Transverse colon (tissue), 4 donors: ENCODE measurements at regions not wholly inside any gene's neighbourhood (a gene's known extent, or its start where the extent isn't known, plus 50 kb on each side); places are given as distances from the start of the nearest gene placed in this dataset.

Source experiments
- DNase-seq: peaks from one replicate; pipeline ENCODE4 v3.0.0-alpha.2; 2019
- H3K27ac ChIP-seq, 4 donors: fragments of 200-600 bp; sonication (generic); 2 replicates each; pipeline ENCODE4 v1.5.1; 2016 to 2018; ENCODE audit warnings: inconsistent platforms in 4 of 4
- H3K27me3 ChIP-seq: fragments of 200-600 bp; sonication (generic); 2 replicates; pipeline ENCODE4 v1.5.1; 2017; ENCODE audit warnings: inconsistent platforms
- H3K36me3 ChIP-seq, 4 donors: fragments of 200-600 bp; sonication (generic); 2 replicates each; pipeline ENCODE4 v1.5.1; 2017 to 2019; ENCODE audit warnings: inconsistent platforms in 4 of 4
- H3K4me1 ChIP-seq, 4 donors: fragments of 200-600 bp; sonication (generic); 2 replicates each; pipeline ENCODE4 v1.5.1; 2017 to 2020; ENCODE audit warnings: inconsistent platforms in 4 of 4
- H3K4me3 ChIP-seq, 4 donors: fragments of 200-600 bp; sonication (generic); 1 replicate in 1 of 4; 2 replicates in 3 of 4; pipeline versions ENCODE4 v1.5.1 to v1.6.1; 2017 to 2019; ENCODE audit warnings: inconsistent platforms in 4 of 4
- H3K9me3 ChIP-seq, 2 donors: fragments of 200-600 bp; sonication (generic); 2 replicates each; pipeline ENCODE4 v1.5.1; 2017 to 2019; ENCODE audit warnings: inconsistent platforms in 2 of 2
- CTCF ChIP-seq, 5 experiments: fragments of 200-600 bp in 3 of 5; fragments of 450-650 bp in 2 of 5; sonication (generic) in 3 of 5; IDR thresholded peaks; 1 replicate in 2 of 5; 2 replicates in 3 of 5; pipeline ENCODE4 v1.5.1; 2016 to 2017; ENCODE audit warnings: antibody characterized with exemption in 5 of 5, inconsistent platforms in 3 of 5, mild to moderate bottlenecking in 2 of 5, moderate library complexity in 1 of 5
- EP300 ChIP-seq: sonication (generic); formaldehyde crosslinking; IDR thresholded peaks from one replicate; pipeline ENCODE4 v1.6.1; 2017; ENCODE audit warnings: antibody characterized with exemption, low read depth
- POLR2A ChIP-seq: fragments of 450-650 bp; IDR thresholded peaks from one replicate; pipeline ENCODE4 v1.6.1; 2016; ENCODE audit warnings: antibody characterized with exemption, mild to moderate bottlenecking, moderate library complexity
- POLR2AphosphoS5 ChIP-seq, 3 donors: sonication (generic); formaldehyde crosslinking; IDR thresholded peaks; one replicate each; pipeline ENCODE4 v1.6.1; 2016; ENCODE audit warnings: antibody characterized with exemption in 3 of 3
- WGBS, 2 donors: methylation state at CpG; one replicate each; pipeline ENCODE4 v1.1.5; 2018; ENCODE audit warnings: low coverage in 1 of 2; 5-methylcytosine and 5-hydroxymethylcytosine counted together
- in situ Hi-C, 4 donors: fragments of 200-750 bp; cut with MboI; loops; one replicate each; pipeline versions ENCODE4 v1.15.0 to v1.15.1; 2017; ENCODE audit warnings: low sequenced_read_pairs in 3 of 4, low pct_ligation_motif_present in 1 of 4, low pct_unique_long_range_greater_than_20kb in 1 of 4
- intact Hi-C: fragments of 100-400 bp; cut with DNase I; formaldehyde crosslinking; loops from one replicate; pipeline ENCODE4 v1.15.1; 2023; ENCODE audit warnings: low total_unique reads

GRCh38 chr6:22221630-22222029, 75.2 kb downstream of the PRL start:
- H3K4me1 ChIP-seq: no peaks in the 10 kb centered on the region
- H3K4me3 ChIP-seq: no peak overlapping the region
- in situ Hi-C loops (no loop called here), intact Hi-C loops (no loop called here)
- H3K27ac ChIP-seq: no peak overlapping the region
- TF ChIP-seq CTCF (IDR thresholded peaks at IDR 0.05) (no peak), POLR2A (no peak), EP300 (no peak), POLR2AphosphoS5 (IDR thresholded peaks at IDR 0.05) (no peak)
- H3K9me3 ChIP-seq: no peaks in the 10 kb centered on the region
- WGBS, 2 donors: 74 to 93% methylated on average over 3 of the region's 3 CpGs
- H3K36me3 ChIP-seq: no peaks in the 10 kb centered on the region
- H3K27me3 ChIP-seq: no peaks in the 10 kb centered on the region
- DNase-seq: no peak

DNA sequence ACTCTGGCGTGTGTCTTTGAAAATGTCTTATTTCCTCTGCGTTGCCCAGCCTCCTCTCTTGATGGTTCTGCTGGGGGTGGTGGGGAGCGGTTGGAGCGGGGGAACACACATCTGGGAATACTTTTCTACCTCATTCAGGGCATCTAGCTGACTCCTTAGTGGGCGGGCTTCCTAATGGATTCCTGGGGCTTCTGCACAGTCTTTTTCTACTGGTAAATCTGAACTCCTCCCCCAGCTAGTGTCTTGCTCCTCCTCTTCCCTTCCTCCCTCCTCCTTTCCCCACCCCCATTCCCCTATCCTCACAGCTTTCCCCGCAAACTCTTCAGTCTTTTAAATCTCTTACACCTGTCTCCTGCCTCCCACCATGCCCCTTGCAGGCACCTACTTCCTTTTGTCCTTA, 74.4 kb downstream of the PRL start:
- intact Hi-C loops: no loop called here
- no peaks in the 10 kb centered on the region for H3K9me3 ChIP-seq
- H3K27ac ChIP-seq: no peak overlapping the region
- WGBS, 2 donors: 82 to 89% methylated on average over 6 of the region's 6 CpGs
- no peak for DNase-seq
- no peak overlapping the region for H3K4me3 ChIP-seq
- in situ Hi-C loops: no loop called here
- H3K27me3 ChIP-seq: no peaks in the 10 kb centered on the region
- H3K36me3 ChIP-seq: no peaks in the 10 kb centered on the region
- TF ChIP-seq POLR2AphosphoS5 (IDR thresholded peaks at IDR 0.05) (no peak), EP300 (no peak), POLR2A (no peak), CTCF (IDR thresholded peaks at IDR 0.05) (no peak)
- no peaks in the 10 kb centered on the region for H3K4me1 ChIP-seq

- intact Hi-C loops (no loop called here), in situ Hi-C loops (no loop called here)
- Histone ChIP-seq H3K27ac (no peak overlapping the region), H3K4me1 (no peaks in the 10 kb centered on the region), H3K9me3 (no peaks in the 10 kb centered on the region), H3K36me3 (no peaks in the 10 kb centered on the region), H3K4me3 (no peak overlapping the region), H3K27me3 (no peaks in the 10 kb centered on the region)
- no peak for TF ChIP-seq CTCF (IDR thresholded peaks at IDR 0.05)
- no peak for TF ChIP-seq EP300
- TF ChIP-seq POLR2A: no peak
- TF ChIP-seq POLR2AphosphoS5 (IDR thresholded peaks at IDR 0.05): no peak
- DNase-seq: no peak
- whole genome bisulfite sequencing, 2 donors: 49 to 54% methylated on average over 2 of the region's 2 CpGs
These were observed 68.8 kb downstream of the PRL start for GRCh38 chr6:22227824-22228610.

GRCh38 chr6:22231050-22231449, 65.8 kb downstream of the PRL start:
- H3K27me3 ChIP-seq: no peaks in the 10 kb centered on the region
- TF ChIP-seq EP300 (no peak), POLR2A (no peak), CTCF (IDR thresholded peaks at IDR 0.05) (no peak), POLR2AphosphoS5 (IDR thresholded peaks at IDR 0.05) (no peak)
- in situ Hi-C loops (no loop called here), intact Hi-C loops (no loop called here)
- no peak overlapping the region for H3K4me3 ChIP-seq
- no peaks in the 10 kb centered on the region for H3K4me1 ChIP-seq
- H3K36me3 ChIP-seq: no peaks in the 10 kb centered on the region
- 89 to 91% methylated on average over 7 of the region's 7 CpGs for WGBS, 2 donors
- DNase-seq: no peak
- H3K27ac ChIP-seq: no peak overlapping the region
- H3K9me3 ChIP-seq: no peaks in the 10 kb centered on the region
